H9 (cell line): ENCODE measurements at regions not wholly inside any gene's neighbourhood (a gene's known extent, or its start where the extent isn't known, plus 50 kb on each side); places are given as distances from the start of the nearest gene placed in this dataset.

ENCODE experiments used
- DNase-seq: peaks from one replicate; pipeline ENCODE4 v3.0.0-alpha.2; 2017
- H2AFZ ChIP-seq: one replicate; pipeline ENCODE4 v1.6.1; 2013; ENCODE audit warnings: mild to moderate bottlenecking, low read length, control low read depth, moderate library complexity
- H2AK5ac ChIP-seq: 2 replicates; pipeline ENCODE4 v1.6.1; 2013; ENCODE audit warnings: low read length, control low read depth, mixed read lengths; ENCODE audit not compliant: insufficient read length
- H2BK120ac ChIP-seq: one replicate; pipeline ENCODE4 v1.6.1; 2013; ENCODE audit warnings: low read depth, mild to moderate bottlenecking, low read length, control low read depth, inconsistent platforms; ENCODE audit not compliant: poor library complexity, severe bottlenecking
- H2BK12ac ChIP-seq: 2 replicates; pipeline ENCODE4 v1.6.1; 2013; ENCODE audit warnings: low read length, control low read depth, mixed read lengths, low read depth; ENCODE audit not compliant: insufficient read length
- H2BK15ac ChIP-seq: 2 replicates; pipeline ENCODE4 v1.6.1; 2013; ENCODE audit warnings: low read depth, low read length, control low read depth
- H2BK20ac ChIP-seq: one replicate; pipeline ENCODE4 v1.6.1; 2013; ENCODE audit warnings: low read depth, mild to moderate bottlenecking, low read length, control low read depth, inconsistent platforms; ENCODE audit not compliant: poor library complexity, severe bottlenecking
- H2BK5ac ChIP-seq: 2 replicates; pipeline ENCODE4 v1.6.1; 2013; ENCODE audit warnings: low read length, control low read depth, mixed read lengths; ENCODE audit not compliant: insufficient read length
- H3K14ac ChIP-seq: 2 replicates; pipeline ENCODE4 v1.6.1; 2013; ENCODE audit warnings: low read length, control low read depth; ENCODE audit not compliant: insufficient read depth
- H3K18ac ChIP-seq: 2 replicates; pipeline ENCODE4 v1.6.1; 2013; ENCODE audit warnings: low read depth, mild to moderate bottlenecking, mixed read lengths, low read length, control low read depth; ENCODE audit not compliant: insufficient read length
- H3K23ac ChIP-seq: 2 replicates; pipeline ENCODE4 v1.6.1; 2013; ENCODE audit warnings: low read length, control low read depth, mixed read lengths, low read depth; ENCODE audit not compliant: insufficient read length
- H3K23me2 ChIP-seq: 2 replicates; pipeline ENCODE4 v1.6.1; 2013; ENCODE audit warnings: low read depth, mild to moderate bottlenecking, mixed read lengths, low read length, control low read depth; ENCODE audit not compliant: insufficient read length, poor library complexity, severe bottlenecking
- H3K27ac ChIP-seq: 2 replicates; pipeline ENCODE4 v1.5.1; 2013; ENCODE audit warnings: low read length, control low read depth, mixed read lengths, low read depth; ENCODE audit not compliant: insufficient read length
- H3K27me3 ChIP-seq: 2 replicates; pipeline ENCODE4 v1.6.1; 2013; ENCODE audit warnings: low read length, control low read depth, inconsistent platforms; ENCODE audit not compliant: insufficient read depth
- H3K4ac ChIP-seq: 2 replicates; pipeline ENCODE4 v1.6.1; 2013; ENCODE audit warnings: low read depth, mild to moderate bottlenecking, control low read depth, inconsistent platforms, low read length, moderate library complexity
- H3K4me1 ChIP-seq: 2 replicates; pipeline ENCODE4 v1.6.1; 2013; ENCODE audit warnings: low read length, control low read depth, inconsistent platforms; ENCODE audit not compliant: insufficient read depth
- H3K4me2 ChIP-seq: 2 replicates; pipeline ENCODE4 v1.6.1; 2013; ENCODE audit warnings: low read length, control low read depth, mixed read lengths; ENCODE audit not compliant: insufficient read length, insufficient read depth
- H3K56ac ChIP-seq: 2 replicates; pipeline ENCODE4 v1.6.1; 2013; ENCODE audit warnings: low read depth, mild to moderate bottlenecking, mixed read lengths, low read length, control low read depth; ENCODE audit not compliant: insufficient read length
- H3K79me1 ChIP-seq: 2 replicates; pipeline ENCODE4 v1.6.1; 2013; ENCODE audit warnings: low read depth, mild to moderate bottlenecking, moderate library complexity, low read length, control low read depth, inconsistent platforms; ENCODE audit not compliant: insufficient read depth, poor library complexity, severe bottlenecking
- H3K79me2 ChIP-seq: 2 replicates; pipeline ENCODE4 v1.6.1; 2013; ENCODE audit warnings: low read length, control low read depth, inconsistent platforms; ENCODE audit not compliant: insufficient read depth
- H3K9ac ChIP-seq: 2 replicates; pipeline ENCODE4 v1.6.1; 2013; ENCODE audit warnings: low read length, control low read depth, mixed read lengths; ENCODE audit not compliant: insufficient read length; ENCODE audit errors: extremely low read depth
- H3K9me3 ChIP-seq: one replicate; pipeline ENCODE4 v1.6.1; 2013; ENCODE audit warnings: low read depth, low read length, inconsistent platforms; ENCODE audit not compliant: control insufficient read depth
- H3T11ph ChIP-seq: one replicate; pipeline ENCODE4 v1.6.1; 2013; ENCODE audit warnings: mild to moderate bottlenecking, low read length, control low read depth, inconsistent platforms
- H4K20me1 ChIP-seq: one replicate; pipeline ENCODE4 v1.6.1; 2013; ENCODE audit not compliant: control insufficient read depth, insufficient read length, insufficient read depth
- H4K5ac ChIP-seq: 2 replicates; pipeline ENCODE4 v1.6.1; 2013; ENCODE audit warnings: low read depth, mild to moderate bottlenecking, mixed read lengths, low read length, control low read depth; ENCODE audit not compliant: insufficient read length
- H4K8ac ChIP-seq: replicated peaks from 2 replicates; pipeline ENCODE4 v1.6.1; 2013; ENCODE audit warnings: low read length, control low read depth, mixed read lengths, low read depth; ENCODE audit not compliant: insufficient read length
- H4K91ac ChIP-seq: 2 replicates; pipeline ENCODE4 v1.6.1; 2013; ENCODE audit warnings: low read depth, mild to moderate bottlenecking, moderate library complexity, mixed read lengths, low read length, control low read depth; ENCODE audit not compliant: insufficient read length
- H3K27ac Mint-ChIP-seq, 3 experiments: 2 replicates in 2 of 3; 3 replicates in 1 of 3; pipeline ENCODE4 v1.8.0; 2020 to 2021; ENCODE audit warnings: mixed read lengths in 3 of 3, mild to moderate bottlenecking in 1 of 3, moderate library complexity in 1 of 3
- H3K27me3 Mint-ChIP-seq: 2 replicates; pipeline ENCODE4 v1.8.0; 2021; ENCODE audit warnings: low read depth, mild to moderate bottlenecking, moderate library complexity, mixed read lengths
- H3K36me3 Mint-ChIP-seq, 3 experiments: 2 replicates in 2 of 3; 3 replicates in 1 of 3; pipeline ENCODE4 v1.8.0; 2020 to 2021; ENCODE audit warnings: low read depth in 3 of 3, mixed read lengths in 3 of 3; ENCODE audit not compliant: insufficient read depth in 1 of 3
- H3K4me1 Mint-ChIP-seq, 2 experiments: 2 replicates each; pipeline ENCODE4 v1.8.0; 2020; ENCODE audit warnings: mixed read lengths in 2 of 2
- H3K4me3 Mint-ChIP-seq, 2 experiments: 2 replicates in 1 of 2; 3 replicates in 1 of 2; pipeline ENCODE4 v1.8.0; 2020 to 2021; ENCODE audit warnings: mild to moderate bottlenecking in 2 of 2, mixed read lengths in 2 of 2, moderate library complexity in 1 of 2
- H3K9me3 Mint-ChIP-seq, 2 experiments: 2 replicates in 1 of 2; 3 replicates in 1 of 2; pipeline ENCODE4 v1.8.0; 2020; ENCODE audit warnings: mild to moderate bottlenecking in 2 of 2, mixed read lengths in 2 of 2, moderate library complexity in 1 of 2
- CTCF ChIP-seq: fragments of 200-600 bp; sonication (generic); conservative IDR thresholded peaks from 3 replicates; pipeline ENCODE4 v1.8.0; 2021; ENCODE audit warnings: antibody characterized with exemption, mild to moderate bottlenecking
- WGBS: extraction: QIAGEN DNeasy Blood & Tissue Kit; methylation state at CpG from one replicate; pipeline ENCODE4 v1.1.7; 2013; ENCODE audit warnings: missing lambda C conversion rate, low lambda C conversion rate, mixed read lengths; ENCODE audit not compliant: insufficient read length; ENCODE audit errors: extremely low coverage; 5-methylcytosine and 5-hydroxymethylcytosine counted together

- H3K27ac Mint-ChIP-seq, result no peak overlapping the region; a peak in 1 of 7 replicates
Measured at GRCh38 chr6:113500221-113500620, 356.9 kb upstream of the MARCKS start.

More at GRCh38 chr6:113500221-113500620, 356.9 kb upstream of the MARCKS start:
- Histone ChIP-seq H3K79me1 (no peaks in the 10 kb centered on the region), H4K91ac (no peak overlapping the region), H3K27me3 (no peaks in the 10 kb centered on the region), H4K5ac (no peak overlapping the region), H3K4me2 (no peak overlapping the region), H4K8ac (no peak overlapping the region), H3K79me2 (no peaks in the 10 kb centered on the region), H2AFZ (no peak overlapping the region), H3K9ac (no peak overlapping the region), H3K18ac (no peak overlapping the region), H2BK15ac (no peak overlapping the region), H3K23ac (no peak overlapping the region), H3K9me3 (no peaks in the 10 kb centered on the region), H2BK20ac (no peak overlapping the region), H3K27ac (no peak overlapping the region), H2BK120ac (no peak overlapping the region), H3K4me1 (no peaks in the 10 kb centered on the region), H2AK5ac (no peak overlapping the region), H3K4ac (no peak overlapping the region), H4K20me1 (no peaks in the 10 kb centered on the region), H3K23me2 (no peaks in the 10 kb centered on the region), H3K14ac (no peak overlapping the region), H2BK5ac (no peak overlapping the region), H3T11ph (no peak overlapping the region), H3K56ac (no peak overlapping the region), H2BK12ac (no peak overlapping the region)
- DNase-seq, result no peak
- Mint-ChIP-seq H3K4me3 (no peak overlapping the region), H3K9me3 (no peaks in the 10 kb centered on the region), H3K36me3 (no peaks in the 10 kb centered on the region), H3K4me1 (no peaks in the 10 kb centered on the region), H3K27me3 (no peaks in the 10 kb centered on the region)
- no peak for TF ChIP-seq CTCF
- WGBS, result no CpG with 5 or more reads among the region's 1 CpG
